ENCODE measurements at regions not wholly inside any gene's neighbourhood (a gene's known extent, or its start where the extent isn't known, plus 50 kb on each side); places are given as distances from the start of the nearest gene placed in this dataset.

DNA sequence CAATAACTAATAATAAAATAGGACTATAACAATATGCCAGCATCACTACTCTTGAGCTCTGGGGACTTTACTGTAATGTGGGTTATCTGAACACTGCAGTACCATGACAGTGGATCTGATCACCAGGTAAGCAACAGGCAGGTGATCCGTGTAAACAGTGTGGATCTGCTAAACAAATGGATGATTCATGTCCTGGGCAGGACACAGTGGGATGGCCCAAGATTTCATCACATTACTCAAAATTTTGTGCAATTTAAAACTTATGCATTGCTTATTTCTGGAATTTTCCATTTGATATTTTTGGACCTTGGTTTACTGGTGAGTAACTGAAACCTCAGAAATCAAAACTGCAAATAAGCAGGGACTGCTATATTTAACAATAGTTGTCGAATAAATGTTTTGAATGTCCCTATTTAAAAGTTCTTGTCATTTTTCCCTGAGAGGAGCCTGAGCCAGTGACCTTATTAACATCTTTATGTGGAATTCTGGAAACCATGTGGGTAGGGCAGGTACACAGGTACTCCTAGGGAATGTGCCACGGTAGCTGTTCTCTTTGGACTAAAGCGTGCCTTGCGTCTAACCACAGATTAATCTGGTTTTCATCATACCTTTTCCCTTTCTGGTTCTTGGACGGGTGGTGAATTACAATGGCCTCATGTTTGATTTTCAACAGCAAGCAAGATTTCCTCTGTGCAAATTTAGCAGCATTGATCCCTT lies 214.5 kb upstream of the SASH1 start:
- no peak for DNase-seq

- DNase-seq: no peak
These were observed 208.0 kb upstream of the SASH1 start for GRCh38 chr6:148134592-148134991.

DNA sequence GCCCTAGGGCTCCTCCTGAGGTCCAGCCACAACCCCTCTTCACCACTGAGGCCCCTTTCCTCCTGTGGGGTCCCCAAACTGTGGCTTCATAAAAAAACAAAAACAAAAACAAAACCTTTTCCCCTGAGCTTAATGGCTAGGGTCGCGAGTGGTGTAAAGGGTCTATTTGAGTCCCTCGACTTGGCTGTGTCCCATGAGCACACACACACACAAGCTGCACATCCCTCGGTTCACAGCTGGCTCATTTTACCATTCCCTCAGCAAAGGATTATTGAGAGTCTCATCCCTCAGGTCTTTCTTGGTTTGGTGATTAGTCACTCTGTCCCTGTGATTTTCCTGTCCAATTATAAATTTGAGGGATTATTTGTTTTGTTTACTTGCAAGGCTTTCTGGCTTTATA lies 206.1 kb upstream of the SASH1 start:
- DNase-seq: no peak

- DNase-seq: no peak
These were observed 205.0 kb upstream of the SASH1 start for GRCh38 chr6:148137652-148138051.

- no peak for DNase-seq
These were observed 204.1 kb upstream of the SASH1 start for GRCh38 chr6:148138573-148138972.

DNA sequence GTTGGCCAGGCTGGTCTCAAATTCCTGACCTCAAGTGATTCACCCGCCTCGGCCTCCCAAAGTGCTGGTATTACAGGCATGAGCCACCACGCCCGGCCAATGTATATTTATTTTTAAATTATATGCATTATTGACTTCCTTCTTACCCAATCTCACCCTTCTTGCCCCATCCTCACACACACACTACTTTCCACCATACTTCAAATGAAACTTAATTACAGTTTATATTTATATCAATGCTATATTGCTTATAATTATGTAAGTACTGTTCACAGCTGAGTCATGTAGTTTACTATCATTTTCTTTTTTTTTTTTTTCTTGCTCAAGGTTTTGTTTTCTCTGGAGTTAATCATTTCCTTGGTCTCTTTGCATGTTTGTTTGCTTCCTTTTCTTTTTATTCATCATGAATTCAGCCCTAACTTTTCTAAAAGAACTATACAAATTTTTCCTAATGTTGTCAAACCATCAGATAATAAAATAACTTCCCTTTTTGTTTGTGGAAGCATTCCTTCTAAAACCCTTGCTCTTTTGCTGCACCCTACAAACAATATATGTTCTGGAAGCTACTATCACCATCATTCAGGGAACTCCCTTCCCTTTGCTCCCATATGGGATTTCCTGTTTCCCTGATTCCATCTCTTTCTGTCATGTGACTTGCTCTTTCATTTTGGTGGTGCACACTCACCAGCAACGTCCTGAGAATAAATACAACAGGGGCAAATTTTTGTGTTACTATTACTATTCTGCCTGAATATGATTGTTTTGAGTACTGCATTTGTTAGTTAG lies 201.7 kb upstream of the SASH1 start:
- no peak for DNase-seq

GRCh38 chr6:148142821-148143220 lies 199.8 kb upstream of the SASH1 start:
- DNase-seq: no peak

GRCh38 chr6:148143771-148144170 lies 198.9 kb upstream of the SASH1 start:
- no peak for DNase-seq

GRCh38 chr6:148144917-148145521 lies 197.6 kb upstream of the SASH1 start:
- peak; percentile 19 to 42 for DNase-seq

GRCh38 chr6:148146717-148147462 lies 195.7 kb upstream of the SASH1 start:
- peak in 1 of 2 donors; percentile 55 for DNase-seq

GRCh38 chr6:148147463-148147830 lies 195.2 kb upstream of the SASH1 start:
- DNase-seq: no peak

GRCh38 chr6:148151896-148152643 lies 190.6 kb upstream of the SASH1 start:
- no peak for DNase-seq

GRCh38 chr6:148154668-148155067 lies 188.0 kb upstream of the SASH1 start:
- no peak for DNase-seq

DNA sequence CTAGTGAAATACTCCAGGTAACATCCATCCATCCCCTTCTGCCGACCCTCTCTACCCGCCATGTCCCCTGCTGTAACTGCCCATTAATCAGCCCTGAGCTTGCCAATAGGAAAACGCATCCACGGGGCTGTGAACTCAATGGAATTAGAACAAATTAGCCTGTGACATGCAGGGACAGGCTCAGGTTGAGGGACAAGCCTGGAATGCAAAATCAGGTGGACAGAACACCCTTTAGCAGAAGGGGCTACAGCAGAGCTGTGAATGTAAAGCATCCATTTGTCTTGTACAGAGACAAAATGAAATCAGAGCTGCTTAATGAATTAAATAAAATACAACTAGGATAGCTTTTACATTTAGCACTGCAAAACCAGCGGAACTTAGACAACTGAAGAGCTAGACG lies 187.3 kb upstream of the SASH1 start:
- DNase-seq: no peak

DNA sequence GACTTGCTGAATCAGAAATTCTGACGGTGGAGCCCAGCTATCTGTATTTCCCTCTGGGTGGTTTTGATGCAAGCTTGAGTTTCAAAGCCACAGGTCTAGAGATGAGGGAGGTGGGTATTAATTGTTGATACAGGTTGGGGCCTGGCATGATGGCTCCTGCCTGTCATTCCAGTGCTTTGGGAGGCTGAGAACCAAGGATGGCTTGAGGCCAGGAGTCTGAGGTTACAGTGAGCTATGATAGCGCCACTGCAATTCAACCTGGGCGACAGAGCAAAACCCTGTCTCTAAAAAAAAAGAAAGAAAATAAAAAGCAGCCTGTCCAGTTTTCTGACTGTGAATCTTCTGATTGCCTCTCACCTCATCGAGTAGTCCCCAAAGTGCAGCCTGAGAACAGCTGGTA lies 184.8 kb upstream of the SASH1 start:
- DNase-seq: no peak

GRCh38 chr6:148164645-148165044 lies 178.0 kb upstream of the SASH1 start:
- DNase-seq: no peak

DNA sequence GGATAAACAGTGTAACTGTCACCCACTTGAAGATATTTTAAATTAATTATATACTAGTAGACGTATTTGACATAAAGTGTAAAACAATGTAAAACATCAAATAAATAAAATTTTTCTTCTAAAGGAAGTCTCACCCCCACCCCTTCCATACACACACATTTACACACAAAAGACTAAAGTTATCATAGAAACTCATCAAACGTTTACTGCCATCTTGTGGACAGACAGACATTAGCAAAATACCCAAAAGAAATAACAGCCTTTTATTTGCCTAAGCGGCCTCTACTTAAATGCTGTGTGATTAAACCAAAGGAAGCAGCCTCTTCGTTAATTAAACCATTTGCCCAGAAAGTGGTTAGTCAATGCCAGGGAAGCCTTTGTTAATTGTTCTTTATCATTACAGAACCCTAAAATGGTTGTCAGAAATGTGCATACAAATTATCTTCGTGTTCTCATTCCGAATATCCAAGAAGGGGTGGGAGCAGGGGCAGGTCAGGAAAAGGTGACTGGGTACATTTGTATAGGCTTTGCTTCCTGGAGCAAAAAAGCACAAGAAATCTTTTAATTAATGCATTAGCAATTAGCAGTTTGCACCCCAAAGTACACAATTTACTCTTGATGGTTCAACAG lies 176.2 kb upstream of the SASH1 start:
- peak in 1 of 2 donors; percentile 41 for DNase-seq

GRCh38 chr6:148169706-148170105 lies 172.9 kb upstream of the SASH1 start:
- DNase-seq: no peak

DNA sequence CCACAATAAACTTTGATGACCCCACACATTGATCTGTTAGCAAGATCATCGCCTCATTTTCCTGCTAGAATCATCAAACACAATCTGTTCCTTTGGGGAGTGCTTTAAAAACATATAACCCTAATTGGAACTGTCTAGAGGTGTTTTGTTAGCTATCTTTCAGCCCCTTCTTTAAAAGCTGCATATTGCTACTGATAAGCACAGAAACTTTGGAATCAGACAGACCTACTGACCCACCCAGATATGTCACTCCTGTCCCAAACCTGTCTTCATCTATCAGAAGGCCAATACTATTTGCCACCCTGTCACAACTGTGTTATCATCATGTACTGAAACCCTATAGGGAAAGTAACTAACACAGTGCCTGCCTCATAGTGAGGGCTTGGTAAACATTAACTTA lies 172.4 kb upstream of the SASH1 start:
- no peak for DNase-seq

DNA sequence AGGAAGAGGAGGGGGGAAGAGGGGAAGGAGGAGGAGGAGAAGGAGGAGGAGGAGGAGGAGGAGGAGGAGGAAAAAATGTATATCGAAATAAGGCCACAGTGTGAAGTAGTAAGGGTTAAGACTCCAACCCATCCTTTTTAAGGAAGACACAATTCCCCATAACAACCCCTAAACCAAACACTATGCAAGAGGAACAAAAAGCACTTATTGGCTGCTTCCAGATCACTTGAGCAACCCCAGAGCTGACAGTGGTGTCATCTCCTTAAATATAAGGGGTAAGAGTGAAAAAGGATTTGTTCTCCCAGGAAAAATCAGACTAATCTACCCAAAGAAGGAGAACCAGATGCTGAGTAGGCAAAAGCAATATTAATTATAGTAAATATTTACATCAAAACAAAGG lies 169.1 kb upstream of the SASH1 start:
- DNase-seq: no peak

- no peak for DNase-seq
These were observed 167.0 kb upstream of the SASH1 start for GRCh38 chr6:148175550-148176188.
